Small intestine (tissue), 7 donors: ENCODE measurements at regions not wholly inside any gene's neighbourhood (a gene's known extent, or its start where the extent isn't known, plus 50 kb on each side); places are given as distances from the start of the nearest gene placed in this dataset.
"Not testable (repeated sequence)": the region's sequence is repeated elsewhere in the genome, so short reads cannot be mapped to it uniquely, and the experiment has no call there.

Source experiments
- DNase-seq, 2 donors: peaks; one replicate each; pipeline versions ENCODE4 v3.0.0 to v3.0.0-alpha.2; 2013
- FAIRE-seq: peaks from 2 replicates; lab custom pipeline; 2012; peaks lifted over from hg19 to GRCh38; lab: Jason Lieb, UNC
- H3K27ac ChIP-seq, 3 donors: one replicate each; pipeline ENCODE4 v1.5.1; 2013; ENCODE audit warnings: low read length in 2 of 3, mild to moderate bottlenecking in 2 of 3, control low read depth in 1 of 3, inconsistent platforms in 1 of 3, low read depth in 1 of 3, moderate library complexity in 1 of 3
- H3K27me3 ChIP-seq, 3 donors: one replicate each; pipeline ENCODE4 v1.6.1; 2013; ENCODE audit warnings: low read length in 3 of 3, inconsistent platforms in 1 of 3; ENCODE audit not compliant: control insufficient read depth in 3 of 3, insufficient read depth in 3 of 3
- H3K36me3 ChIP-seq, 3 donors: one replicate each; pipeline ENCODE4 v1.6.1; 2013; ENCODE audit warnings: low read length in 3 of 3, inconsistent platforms in 1 of 3, low read depth in 1 of 3, mild to moderate bottlenecking in 1 of 3, moderate library complexity in 1 of 3; ENCODE audit not compliant: control insufficient read depth in 3 of 3, insufficient read depth in 2 of 3
- H3K4me1 ChIP-seq, 3 donors: one replicate each; pipeline ENCODE4 v1.6.1; 2013; ENCODE audit warnings: low read length in 2 of 3, inconsistent platforms in 1 of 3, low read depth in 1 of 3, mild to moderate bottlenecking in 1 of 3, moderate library complexity in 1 of 3; ENCODE audit not compliant: control insufficient read depth in 3 of 3, insufficient read depth in 2 of 3
- H3K4me3 ChIP-seq, 3 donors: one replicate each; pipeline ENCODE4 v1.5.1; 2013; ENCODE audit warnings: low read length in 3 of 3, control low read depth in 1 of 3, inconsistent platforms in 1 of 3, low read depth in 1 of 3, mild to moderate bottlenecking in 1 of 3, moderate library complexity in 1 of 3
- H3K9me3 ChIP-seq, 2 donors: one replicate each; pipeline ENCODE4 v1.6.1; 2013; ENCODE audit warnings: low read depth in 1 of 2, low read length in 1 of 2; ENCODE audit not compliant: control insufficient read depth in 2 of 2, insufficient read depth in 1 of 2
- WGBS, 3 donors: extraction: QIAGEN DNeasy Blood & Tissue Kit; methylation state at CpG; one replicate each; pipeline ENCODE4 v1.1.7; 2013; 5-methylcytosine and 5-hydroxymethylcytosine counted together
- donor health status: healthy with polysubstance abuse.
- donor health status: control.
- donor health status: control.
- donor health status: Bipolar disorder and iron deficiency.
- donor health status: healthy.

- WGBS, 3 donors: 85 to 95% (median 89%) methylated on average over 7 to 8 of the region's 8 CpGs
- H3K27me3 ChIP-seq, H3K4me3 ChIP-seq, FAIRE-seq, H3K27ac ChIP-seq, H3K36me3 ChIP-seq, H3K9me3 ChIP-seq, DNase-seq, H3K4me1 ChIP-seq: not testable (repeated sequence)
Measured at GRCh38 chr7:113592924-113593323, 325.9 kb downstream of the PPP1R3A start.

- H3K27me3 ChIP-seq: no peaks in the 10 kb centered on the region
- H3K4me1 ChIP-seq: no peaks in the 10 kb centered on the region
- no peak for DNase-seq
- no peak overlapping the region for H3K27ac ChIP-seq
- H3K4me3 ChIP-seq: no peak overlapping the region
- FAIRE-seq: no peak
- no peaks in the 10 kb centered on the region for H3K36me3 ChIP-seq
- no peaks in the 10 kb centered on the region for H3K9me3 ChIP-seq
Measured at GRCh38 chr7:113582471-113582870, 336.3 kb downstream of the PPP1R3A start.

GRCh38 chr7:113563257-113563656 lies 355.6 kb downstream of the PPP1R3A start:
- not testable (repeated sequence) for H3K4me1 ChIP-seq, H3K9me3 ChIP-seq, FAIRE-seq, H3K27me3 ChIP-seq, H3K36me3 ChIP-seq, DNase-seq, H3K27ac ChIP-seq, H3K4me3 ChIP-seq
- 59 to 82% (median 70%) methylated on average over 8 of the region's 8 CpGs for WGBS, 3 donors

GRCh38 chr7:113562801-113563200 lies 356.0 kb downstream of the PPP1R3A start:
- H3K27ac ChIP-seq: no peak overlapping the region
- FAIRE-seq: no peak
- WGBS, 3 donors: 84 to 91% (median 89%) methylated on average over 1 of the region's 1 CpG
- no peaks in the 10 kb centered on the region for H3K36me3 ChIP-seq
- DNase-seq: no peak
- H3K4me1 ChIP-seq: no peaks in the 10 kb centered on the region
- no peak overlapping the region for H3K4me3 ChIP-seq
- no peaks in the 10 kb centered on the region for H3K27me3 ChIP-seq
- no peaks in the 10 kb centered on the region for H3K9me3 ChIP-seq

GRCh38 chr7:113562242-113562641 lies 356.6 kb downstream of the PPP1R3A start:
- no peaks in the 10 kb centered on the region for H3K27me3 ChIP-seq
- H3K9me3 ChIP-seq: no peaks in the 10 kb centered on the region
- no peak overlapping the region for H3K4me3 ChIP-seq
- H3K4me1 ChIP-seq: no peaks in the 10 kb centered on the region
- H3K27ac ChIP-seq: no peak overlapping the region
- no peak for DNase-seq
- no peak for FAIRE-seq
- no peaks in the 10 kb centered on the region for H3K36me3 ChIP-seq

- Histone ChIP-seq H3K9me3 (no peaks in the 10 kb centered on the region), H3K4me3 (no peak overlapping the region), H3K27ac (no peak overlapping the region), H3K27me3 (no peaks in the 10 kb centered on the region), H3K4me1 (no peaks in the 10 kb centered on the region), H3K36me3 (no peaks in the 10 kb centered on the region)
- FAIRE-seq (no peak), DNase-seq (no peak)
- WGBS, 3 donors: 49 to 74% (median 69%) methylated on average over 2 of the region's 2 CpGs
Measured at GRCh38 chr7:113561446-113561845, 357.4 kb downstream of the PPP1R3A start.

GRCh38 chr7:113550966-113551365 lies 367.8 kb downstream of the PPP1R3A start:
- H3K4me3 ChIP-seq: no peak overlapping the region
- H3K36me3 ChIP-seq: no peaks in the 10 kb centered on the region
- no peaks in the 10 kb centered on the region for H3K27me3 ChIP-seq
- H3K4me1 ChIP-seq: no peaks in the 10 kb centered on the region
- FAIRE-seq (no peak), DNase-seq (no peak)
- 76 to 86% (median 81%) methylated on average over 1 of the region's 1 CpG for WGBS, 3 donors
- no peak overlapping the region for H3K27ac ChIP-seq
- no peaks in the 10 kb centered on the region for H3K9me3 ChIP-seq

GRCh38 chr7:113548561-113548960 lies 370.2 kb downstream of the PPP1R3A start:
- DNase-seq (no peak), FAIRE-seq (no peak)
- no peaks in the 10 kb centered on the region for H3K9me3 ChIP-seq
- H3K4me1 ChIP-seq: no peaks in the 10 kb centered on the region
- H3K36me3 ChIP-seq: no peaks in the 10 kb centered on the region
- no peak overlapping the region for H3K4me3 ChIP-seq
- H3K27ac ChIP-seq: no peak overlapping the region
- no peaks in the 10 kb centered on the region for H3K27me3 ChIP-seq

- H3K4me3 ChIP-seq: no peak overlapping the region
- no peak for FAIRE-seq
- DNase-seq: no peak
- H3K27me3 ChIP-seq: no peaks in the 10 kb centered on the region
- no peaks in the 10 kb centered on the region for H3K9me3 ChIP-seq
- no peak overlapping the region for H3K27ac ChIP-seq
- H3K36me3 ChIP-seq: no peaks in the 10 kb centered on the region
- H3K4me1 ChIP-seq: no peaks in the 10 kb centered on the region
Measured at GRCh38 chr7:113548137-113548536, 370.7 kb downstream of the PPP1R3A start.
